ENCODE measurements at regions not wholly inside any gene's neighbourhood (a gene's known extent, or its start where the extent isn't known, plus 50 kb on each side); places are given as distances from the start of the nearest gene placed in this dataset.
"Not testable (repeated sequence)": the region's sequence is repeated elsewhere in the genome, so short reads cannot be mapped to it uniquely, and the experiment has no call there.

GRCh38 chr4:152206646-152207377, 329.1 kb downstream of the FBXW7 start:
- DNase-seq (ENCODE audit: low read depth), result no peak
- in situ Hi-C loops (cut with HindIII; ENCODE audit: low pct_unique_long_range_greater_than_20kb, low sequenced_read_pairs), result no loop called here

- in situ Hi-C loops (cut with HindIII; ENCODE audit: low pct_unique_long_range_greater_than_20kb, low sequenced_read_pairs), result no loop called here
- DNase-seq (ENCODE audit: low read depth), result no peak
These were observed 329.7 kb downstream of the FBXW7 start for GRCh38 chr4:152206185-152206584.

GRCh38 chr4:152202415-152202814, 333.5 kb downstream of the FBXW7 start:
- no peak for DNase-seq (ENCODE audit: low read depth)
- in situ Hi-C loops (cut with HindIII; ENCODE audit: low pct_unique_long_range_greater_than_20kb, low sequenced_read_pairs), result no loop called here

- in situ Hi-C loops (cut with HindIII; ENCODE audit: low pct_unique_long_range_greater_than_20kb, low sequenced_read_pairs), result no loop called here
- no peak for DNase-seq (ENCODE audit: low read depth)
These were observed 335.2 kb downstream of the FBXW7 start for GRCh38 chr4:152200511-152201333.

DNA sequence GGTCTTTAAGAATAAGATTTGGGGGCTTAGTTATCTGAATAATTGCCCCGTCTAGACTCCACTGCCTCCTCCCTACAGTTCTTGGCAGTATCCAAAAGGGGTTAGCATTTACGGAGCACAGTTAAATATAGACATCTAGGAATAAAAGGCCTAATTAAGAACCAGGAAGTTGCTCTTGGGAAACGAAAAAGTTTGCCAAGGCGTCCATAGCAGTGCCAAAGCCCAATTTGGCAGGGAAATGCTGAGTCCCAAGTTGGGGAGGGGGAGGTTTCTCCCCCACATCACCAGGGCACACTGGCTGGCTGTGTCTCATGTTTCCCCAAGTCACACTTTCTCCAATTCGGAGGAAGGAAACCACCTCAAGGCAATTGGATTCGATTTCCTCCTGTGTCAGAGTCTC, 338.7 kb downstream of the FBXW7 start:
- in situ Hi-C loops (cut with HindIII; ENCODE audit: low pct_unique_long_range_greater_than_20kb, low sequenced_read_pairs), result no loop called here
- no peak for DNase-seq (ENCODE audit: low read depth)

- in situ Hi-C loops (cut with HindIII; ENCODE audit: low pct_unique_long_range_greater_than_20kb, low sequenced_read_pairs), result no loop called here
- DNase-seq (ENCODE audit: low read depth), result no peak
These were observed 340.0 kb downstream of the FBXW7 start for GRCh38 chr4:152195888-152196287.

DNA sequence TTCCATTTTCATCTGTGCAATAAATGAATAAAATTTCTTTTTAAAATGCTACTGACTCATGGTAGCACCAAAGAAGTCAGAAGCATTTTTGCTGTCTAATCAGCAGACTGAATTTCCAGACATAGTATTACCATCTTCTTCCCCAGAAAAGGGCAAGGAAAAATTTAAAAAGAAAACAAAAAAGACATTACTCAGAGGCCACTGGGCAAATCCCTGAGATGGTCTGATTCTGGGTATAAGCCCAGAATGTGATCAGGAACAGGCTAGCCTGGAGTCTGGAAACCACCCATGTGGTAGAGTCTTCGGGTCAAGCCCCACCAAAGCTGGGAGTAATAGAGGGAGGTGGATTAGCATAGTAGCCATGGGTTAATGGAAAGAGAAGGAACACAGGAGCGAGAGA, 342.8 kb downstream of the FBXW7 start:
- in situ Hi-C loops (cut with HindIII; ENCODE audit: low pct_unique_long_range_greater_than_20kb, low sequenced_read_pairs), result no loop called here
- no peak for DNase-seq (ENCODE audit: low read depth)

DNA sequence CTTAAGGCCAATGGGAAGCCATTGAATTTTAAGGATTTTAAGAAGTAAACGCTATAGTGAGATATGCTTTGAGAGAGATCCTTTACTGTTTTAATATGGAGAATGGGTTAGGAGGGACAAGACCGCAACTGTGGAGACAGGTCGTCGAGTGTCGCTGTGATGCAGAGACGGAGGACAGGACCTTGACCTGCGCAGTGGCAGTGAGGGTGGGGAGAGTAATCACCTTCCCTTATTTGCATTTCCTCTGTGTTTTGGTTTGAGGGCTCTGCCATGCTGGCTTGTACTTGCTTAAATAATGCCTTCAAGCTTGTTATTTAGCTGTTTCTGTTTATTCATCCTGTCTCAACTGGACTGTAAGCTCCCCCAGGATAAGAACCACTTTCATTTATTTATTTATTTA, 345.0 kb downstream of the FBXW7 start:
- in situ Hi-C loops (cut with HindIII; ENCODE audit: low pct_unique_long_range_greater_than_20kb, low sequenced_read_pairs), result no loop called here
- no peak for DNase-seq (ENCODE audit: low read depth)

DNA sequence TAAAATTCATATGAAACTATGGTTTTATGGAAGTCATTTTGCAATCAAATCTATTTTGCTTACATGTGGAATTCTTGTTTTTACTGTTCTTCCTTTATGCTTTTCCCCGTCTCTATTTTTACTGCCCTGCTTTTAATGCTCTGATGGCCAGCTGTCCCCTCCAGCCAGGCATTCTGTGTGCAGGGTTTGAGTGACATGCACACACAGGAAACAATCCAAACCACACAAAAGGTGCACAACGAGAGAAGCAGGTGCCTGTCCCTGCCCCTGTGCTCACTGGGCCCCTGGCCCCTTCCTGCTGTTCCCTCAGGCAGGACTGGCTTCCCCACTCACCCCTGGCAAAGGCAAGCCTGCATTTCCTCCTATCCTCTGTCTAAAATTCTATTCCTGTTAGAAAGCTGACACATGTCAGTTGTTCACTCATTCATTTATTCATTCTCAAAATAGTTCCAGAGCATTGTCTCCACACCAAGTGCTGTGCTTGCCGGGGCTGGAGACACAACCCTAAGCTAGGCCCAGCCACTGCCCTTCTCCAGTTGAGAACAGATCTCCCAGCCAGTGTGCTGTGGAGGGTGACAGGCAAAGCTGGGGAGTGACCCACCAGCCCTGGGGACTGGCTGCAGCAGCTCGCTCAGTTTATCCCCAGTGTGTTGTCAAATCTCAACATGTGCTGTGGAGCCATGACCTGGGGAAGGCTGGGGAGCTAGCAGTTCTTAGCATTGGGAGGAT, 346.3 kb downstream of the FBXW7 start:
- in situ Hi-C loops (cut with HindIII; ENCODE audit: low pct_unique_long_range_greater_than_20kb, low sequenced_read_pairs), result no loop called here
- no peak for DNase-seq (ENCODE audit: low read depth)

DNA sequence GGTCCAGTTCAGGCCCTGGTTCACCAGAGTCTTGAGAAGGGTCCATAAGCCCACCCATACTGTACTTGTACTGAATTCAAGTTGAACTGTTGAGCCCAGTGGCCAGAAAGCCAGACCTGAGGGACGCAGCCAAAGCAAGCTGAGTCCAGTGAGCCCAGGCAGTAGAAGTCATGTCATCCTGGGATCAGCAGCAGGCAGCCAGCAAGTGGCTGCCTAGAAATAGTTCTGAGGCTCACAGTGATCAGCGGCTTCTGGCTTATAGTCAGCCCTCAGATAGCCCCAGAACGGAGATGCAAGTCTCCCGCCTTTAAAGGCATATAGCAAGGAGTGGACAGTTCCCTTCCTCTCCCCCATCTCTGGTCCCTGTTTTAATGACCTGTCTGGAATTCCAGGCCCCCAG, 347.1 kb downstream of the FBXW7 start:
- DNase-seq (ENCODE audit: low read depth), result no peak
- in situ Hi-C loops (cut with HindIII; ENCODE audit: low pct_unique_long_range_greater_than_20kb, low sequenced_read_pairs), result no loop called here

DNA sequence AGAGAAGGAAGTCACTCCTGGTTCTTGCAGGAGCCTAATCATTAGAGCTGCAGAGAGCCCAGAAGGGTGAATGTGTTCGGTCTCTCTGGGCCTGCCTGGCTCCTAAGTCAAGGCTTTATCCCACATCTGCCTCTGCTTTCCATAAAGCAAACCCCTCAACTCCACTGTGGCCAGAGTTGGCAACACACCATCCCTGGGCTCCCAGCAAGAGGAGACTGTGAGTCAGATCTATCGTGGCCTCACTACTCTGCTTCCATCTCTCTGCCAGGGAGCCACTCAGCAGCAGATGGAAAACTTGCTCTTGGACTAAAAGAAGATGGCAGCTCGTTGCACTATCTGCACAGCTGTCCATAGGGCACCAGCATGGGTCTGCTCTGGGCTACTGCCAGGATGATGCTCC, 348.2 kb downstream of the FBXW7 start:
- DNase-seq (ENCODE audit: low read depth), result no peak
- in situ Hi-C loops (cut with HindIII; ENCODE audit: low pct_unique_long_range_greater_than_20kb, low sequenced_read_pairs), result no loop called here

DNA sequence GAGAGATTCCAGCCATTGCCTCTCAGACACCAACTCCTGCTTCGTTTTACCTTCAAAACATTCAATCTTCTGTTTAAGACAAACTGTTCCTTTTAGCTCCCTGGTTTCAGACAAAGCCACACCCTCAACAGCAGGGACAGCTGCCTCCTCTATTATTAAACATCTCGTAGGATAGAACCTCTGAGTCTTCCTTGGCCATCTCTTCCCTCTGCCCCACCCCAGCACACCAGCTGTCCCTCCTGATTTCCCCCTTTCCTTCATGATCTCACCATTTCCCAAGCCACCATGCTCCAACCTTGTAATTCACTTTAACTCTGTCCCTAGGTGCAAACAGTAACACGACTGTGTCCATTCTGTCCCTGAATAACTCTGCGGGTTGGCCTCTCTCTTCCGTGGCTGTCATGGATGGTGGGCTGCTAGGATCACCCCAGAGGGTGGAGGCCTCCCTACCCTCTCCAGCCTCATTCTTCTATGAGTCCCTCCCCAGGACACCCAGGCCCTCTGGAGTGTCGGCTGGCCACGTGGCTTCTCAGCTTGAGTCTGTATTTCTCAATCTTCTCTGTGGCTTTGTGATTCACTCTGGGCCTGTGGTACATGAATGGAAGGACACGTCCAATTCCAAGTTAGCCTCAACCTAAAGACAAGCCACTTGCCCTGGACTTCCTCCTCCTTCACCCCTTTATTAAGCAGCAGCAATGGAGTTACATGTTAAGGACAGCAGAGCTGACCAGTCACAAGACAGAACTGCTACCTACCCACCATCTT, 349.9 kb downstream of the FBXW7 start:
- in situ Hi-C loops (cut with HindIII; ENCODE audit: low pct_unique_long_range_greater_than_20kb, low sequenced_read_pairs), result no loop called here
- no peak for DNase-seq (ENCODE audit: low read depth)

- no peak for DNase-seq (ENCODE audit: low read depth)
- in situ Hi-C loops (cut with HindIII; ENCODE audit: low pct_unique_long_range_greater_than_20kb, low sequenced_read_pairs), result no loop called here
These were observed 354.7 kb downstream of the FBXW7 start for GRCh38 chr4:152181150-152181549.

DNA sequence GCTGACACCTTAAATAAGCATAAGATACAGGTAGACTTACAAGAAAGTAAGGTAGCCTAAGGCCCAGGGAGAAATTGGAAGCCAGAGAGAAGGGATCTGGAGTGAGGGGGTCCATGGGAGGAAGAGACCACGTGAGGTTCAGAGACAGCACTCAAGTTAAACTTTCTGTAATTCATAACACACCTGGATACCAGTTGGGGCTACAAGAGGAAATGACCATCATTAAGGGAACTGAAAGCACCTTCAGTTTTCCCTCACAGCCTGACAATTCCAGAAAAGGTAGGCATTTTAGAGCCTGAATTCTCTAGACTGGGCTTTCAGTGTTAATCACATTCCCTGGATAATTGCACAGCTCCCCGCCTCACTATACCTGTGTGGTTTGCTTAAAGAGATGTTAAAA, 355.5 kb downstream of the FBXW7 start:
- in situ Hi-C loops (cut with HindIII; ENCODE audit: low pct_unique_long_range_greater_than_20kb, low sequenced_read_pairs), result no loop called here
- no peak for DNase-seq (ENCODE audit: low read depth)

DNA sequence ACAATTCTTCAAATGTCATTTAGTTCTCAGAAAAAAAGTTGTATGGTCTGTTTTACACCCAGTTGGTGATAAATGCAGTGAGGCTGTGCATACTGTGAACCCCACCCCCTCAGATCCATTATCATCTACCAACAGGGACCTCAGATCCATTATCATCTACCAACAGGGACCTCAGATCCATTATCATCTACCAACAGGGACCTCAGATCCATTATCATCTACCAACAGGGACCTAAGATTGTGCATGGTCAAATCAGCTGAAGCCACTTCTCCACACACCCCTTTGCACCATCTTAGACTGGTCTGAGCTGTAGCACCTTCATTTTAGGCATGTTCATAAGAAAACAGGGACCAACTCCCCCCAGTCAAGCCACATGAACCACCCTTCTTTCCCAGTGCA, 358.4 kb downstream of the FBXW7 start:
- DNase-seq (ENCODE audit: low read depth); in situ Hi-C loops (cut with HindIII; ENCODE audit: low pct_unique_long_range_greater_than_20kb, low sequenced_read_pairs): not testable (repeated sequence)

DNA sequence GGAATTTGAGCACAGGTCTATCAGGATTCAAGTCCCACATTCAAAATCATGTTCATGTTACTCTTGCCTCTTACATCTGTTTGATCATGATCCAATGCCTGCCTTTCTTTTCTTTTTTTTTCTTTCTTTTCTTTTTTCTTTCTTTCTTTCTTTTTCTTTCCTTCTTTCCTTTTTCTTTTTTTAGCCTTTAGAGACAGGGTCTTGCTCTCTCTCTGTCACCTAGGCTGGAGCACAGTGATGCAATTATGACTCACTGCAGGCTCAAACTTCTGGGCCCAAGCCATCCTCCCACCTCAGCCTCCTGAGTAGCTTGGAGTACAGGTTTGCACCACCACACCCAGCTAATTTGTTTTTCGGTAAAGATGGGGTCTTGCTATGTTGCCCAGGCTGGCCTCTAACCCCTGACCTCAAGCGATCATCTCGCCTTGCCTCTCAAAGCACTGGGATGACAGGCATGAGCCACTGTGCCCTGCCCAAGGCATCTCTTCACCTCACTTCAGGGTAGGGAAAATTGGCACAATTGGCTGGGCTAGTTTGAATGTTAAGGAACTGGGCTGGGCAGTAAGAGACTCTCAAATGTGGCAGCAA, 359.2 kb downstream of the FBXW7 start:
- in situ Hi-C loops (cut with HindIII; ENCODE audit: low pct_unique_long_range_greater_than_20kb, low sequenced_read_pairs), result no loop called here
- DNase-seq (ENCODE audit: low read depth), result no peak

DNA sequence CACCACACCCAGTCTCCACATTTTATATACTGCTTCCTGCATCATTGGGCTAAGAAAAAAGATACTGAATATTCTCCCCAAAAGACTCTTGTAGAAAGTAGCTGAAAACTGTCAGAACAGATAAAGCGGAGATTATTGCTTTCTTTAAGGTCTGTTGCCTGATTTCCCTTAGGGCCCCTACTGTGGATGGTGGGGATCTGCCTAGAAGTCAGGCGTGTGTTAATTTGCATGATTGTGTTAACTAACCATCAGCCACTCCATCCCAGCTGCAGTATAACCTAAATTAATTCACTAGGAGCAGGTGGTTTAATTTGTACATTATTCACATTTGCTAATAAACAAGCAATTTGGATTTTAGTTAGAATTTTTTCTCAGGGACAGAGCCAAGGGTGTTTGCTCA, 360.3 kb downstream of the FBXW7 start:
- no peak for DNase-seq (ENCODE audit: low read depth)
- in situ Hi-C loops (cut with HindIII; ENCODE audit: low pct_unique_long_range_greater_than_20kb, low sequenced_read_pairs), result no loop called here

GRCh38 chr4:152172146-152172545, 363.7 kb downstream of the FBXW7 start:
- in situ Hi-C loops (cut with HindIII; ENCODE audit: low pct_unique_long_range_greater_than_20kb, low sequenced_read_pairs), result no loop called here

More at GRCh38 chr4:152172146-152172545, 363.7 kb downstream of the FBXW7 start:
- DNase-seq (ENCODE audit: low read depth), result no peak

Measured in Caki2 (cell line).